Lower leg skin (tissue), 3 donors: ENCODE measurements at regions not wholly inside any gene's neighbourhood (a gene's known extent, or its start where the extent isn't known, plus 50 kb on each side); places are given as distances from the start of the nearest gene placed in this dataset.

ENCODE experiments used
- POLR2A ChIP-seq, 2 donors: fragments of 450-650 bp; IDR thresholded peaks; one replicate each; pipeline ENCODE4 v1.6.1; 2016 to 2017; ENCODE audit warnings: antibody characterized with exemption in 2 of 2, mild to moderate bottlenecking in 1 of 2, moderate library complexity in 1 of 2
- TF ChIP-seq, protein P1 (sequence below), 3 donors: fragments of 450-650 bp; IDR thresholded peaks; one replicate each; pipeline ENCODE4 v1.5.1; 2016; ENCODE audit warnings: antibody characterized with exemption in 3 of 3, mild to moderate bottlenecking in 3 of 3, moderate library complexity in 2 of 3

- TF ChIP-seq, protein P1, sequence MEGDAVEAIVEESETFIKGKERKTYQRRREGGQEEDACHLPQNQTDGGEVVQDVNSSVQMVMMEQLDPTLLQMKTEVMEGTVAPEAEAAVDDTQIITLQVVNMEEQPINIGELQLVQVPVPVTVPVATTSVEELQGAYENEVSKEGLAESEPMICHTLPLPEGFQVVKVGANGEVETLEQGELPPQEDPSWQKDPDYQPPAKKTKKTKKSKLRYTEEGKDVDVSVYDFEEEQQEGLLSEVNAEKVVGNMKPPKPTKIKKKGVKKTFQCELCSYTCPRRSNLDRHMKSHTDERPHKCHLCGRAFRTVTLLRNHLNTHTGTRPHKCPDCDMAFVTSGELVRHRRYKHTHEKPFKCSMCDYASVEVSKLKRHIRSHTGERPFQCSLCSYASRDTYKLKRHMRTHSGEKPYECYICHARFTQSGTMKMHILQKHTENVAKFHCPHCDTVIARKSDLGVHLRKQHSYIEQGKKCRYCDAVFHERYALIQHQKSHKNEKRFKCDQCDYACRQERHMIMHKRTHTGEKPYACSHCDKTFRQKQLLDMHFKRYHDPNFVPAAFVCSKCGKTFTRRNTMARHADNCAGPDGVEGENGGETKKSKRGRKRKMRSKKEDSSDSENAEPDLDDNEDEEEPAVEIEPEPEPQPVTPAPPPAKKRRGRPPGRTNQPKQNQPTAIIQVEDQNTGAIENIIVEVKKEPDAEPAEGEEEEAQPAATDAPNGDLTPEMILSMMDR (IDR thresholded peaks at IDR 0.05), result no peak
- no peak for TF ChIP-seq POLR2A (IDR thresholded peaks at IDR 0.05)
Measured at GRCh38 chr3:181298421-181298820, 308.9 kb upstream of the DNAJC19 start.
